ENCODE measurements at regions not wholly inside any gene's neighbourhood (a gene's known extent, or its start where the extent isn't known, plus 50 kb on each side); places are given as distances from the start of the nearest gene placed in this dataset.

- BruUV-seq (replicated peaks): no TSS peak
- in situ Hi-C loops (cut with MboI; ENCODE audit: low sequenced_read_pairs): no loop called here
These were observed 174.6 kb downstream of the TMEM26 start for GRCh38 chr10:61278556-61278955.

More at GRCh38 chr10:61278556-61278955, 174.6 kb downstream of the TMEM26 start:
- POLR2A ChIA-PET (ENCODE audit: unreplicated experiment): no interaction called here
- Histone ChIP-seq H3K9ac (ENCODE audit: low read depth, low read length) (no peak overlapping the region), H4K91ac (ENCODE audit: insufficient read depth, low read depth, low read length) (no peak overlapping the region), H3K14ac (replicated peaks; ENCODE audit: low read depth, low read length) (no peak overlapping the region), H2AK9ac (replicated peaks; ENCODE audit: low read depth, low read length, poor library complexity) (no peak overlapping the region), H2BK20ac (ENCODE audit: low read depth, low read length) (no peak overlapping the region), H4K20me1 (ENCODE audit: insufficient read depth, low read length) (no peaks in the 10 kb centered on the region), H3K18ac (ENCODE audit: low read depth, low read length) (no peak overlapping the region), H2BK120ac (ENCODE audit: low read depth, low read length) (no peak overlapping the region), H2BK5ac (ENCODE audit: low read depth, low read length, poor library complexity, severe bottlenecking) (no peak overlapping the region), H3K4me3 (ENCODE audit: insufficient read depth, low read depth, low read length) (no peak overlapping the region), H3K4me2 (ENCODE audit: low read depth, low read length) (no peak overlapping the region), H3K36me3 (ENCODE audit: control insufficient read depth, insufficient read depth, low read length) (no peaks in the 10 kb centered on the region), H3K23ac (ENCODE audit: low read depth, low read length) (no peak overlapping the region), H3K27me3 (ENCODE audit: control insufficient read depth, insufficient read depth, low read length) (no peaks in the 10 kb centered on the region), H3K4me1 (ENCODE audit: control insufficient read depth, insufficient read depth, low read length) (no peaks in the 10 kb centered on the region), H4K8ac (ENCODE audit: low read depth in 2 of 2, low read length in 2 of 2) (no peak overlapping the region), H3K4ac (ENCODE audit: low read depth, low read length) (no peak overlapping the region), H3K27ac (ENCODE audit: insufficient read depth, low read length) (no peak overlapping the region), H2AK5ac (ENCODE audit: low read depth, low read length) (no peak overlapping the region), H3K56ac (ENCODE audit: extremely low read depth, insufficient read depth, low read length) (no peak overlapping the region), H3K79me1 (ENCODE audit: low read depth in 1 of 2, low read length in 2 of 2) (no peaks in the 10 kb centered on the region), H2BK15ac (ENCODE audit: low read depth, low read length) (no peak overlapping the region), H3K9me3 (ENCODE audit: control insufficient read depth, insufficient read depth, low read length) (no peaks in the 10 kb centered on the region), H4K5ac (ENCODE audit: low read depth, low read length) (no peak overlapping the region), H2AFZ (replicated peaks; ENCODE audit: low read length, poor library complexity) (no peak overlapping the region), H3K9me1 (ENCODE audit: insufficient read depth, low read length) (no peaks in the 10 kb centered on the region)
- intact Hi-C loops (cut with micrococcal nuclease) (loop anchor here (10.0 kb wide), 1 partner anchor 626 kb away; the partner anchor contains the start of gene ARID5B), dilution Hi-C loops (cut with HindIII; ENCODE audit: low sequenced_read_pairs, unreplicated experiment) (no loop called here)
- DNase-seq (no peak), ATAC-seq (ENCODE audit: low read depth) (no peak)
- CTCF ChIA-PET: no interaction called here
- TF ChIP-seq MAZ (IDR thresholded peaks at IDR 0.05; ENCODE audit: borderline replicate concordance, low read depth, low read length) (no peak), SMC3 (IDR thresholded peaks at IDR 0.05; ENCODE audit: low read depth, low read length) (no peak), NFE2L2 (IDR thresholded peaks at IDR 0.05; ENCODE audit: low read depth, low read length) (no peak), BHLHE40 (IDR thresholded peaks at IDR 0.05; ENCODE audit: low read depth, low read length) (no peak), ELK1 (IDR thresholded peaks at IDR 0.05; ENCODE audit: borderline replicate concordance, low read depth, low read length) (no peak), CHD1 (IDR thresholded peaks at IDR 0.05; ENCODE audit: low read depth, low read length) (no peak)
- no CpG with 5 or more reads among the region's 2 CpGs for WGBS, 2 experiments (ENCODE audit: extremely low coverage in 2 of 2, insufficient read length in 1 of 2)
